CD4-positive, alpha-beta T cell treated with Interleukin-12 subunit alpha and Interleukin-12 subunit beta, for 1 hour (primary cell): ENCODE measurements at regions not wholly inside any gene's neighbourhood (a gene's known extent, or its start where the extent isn't known, plus 50 kb on each side); places are given as distances from the start of the nearest gene placed in this dataset.
"Not testable (repeated sequence)": the region's sequence is repeated elsewhere in the genome, so short reads cannot be mapped to it uniquely, and the experiment has no call there.

Experiments
- DNase-seq: peaks from one replicate; pipeline ENCODE4 v3.0.0-alpha.2; 2020

DNA sequence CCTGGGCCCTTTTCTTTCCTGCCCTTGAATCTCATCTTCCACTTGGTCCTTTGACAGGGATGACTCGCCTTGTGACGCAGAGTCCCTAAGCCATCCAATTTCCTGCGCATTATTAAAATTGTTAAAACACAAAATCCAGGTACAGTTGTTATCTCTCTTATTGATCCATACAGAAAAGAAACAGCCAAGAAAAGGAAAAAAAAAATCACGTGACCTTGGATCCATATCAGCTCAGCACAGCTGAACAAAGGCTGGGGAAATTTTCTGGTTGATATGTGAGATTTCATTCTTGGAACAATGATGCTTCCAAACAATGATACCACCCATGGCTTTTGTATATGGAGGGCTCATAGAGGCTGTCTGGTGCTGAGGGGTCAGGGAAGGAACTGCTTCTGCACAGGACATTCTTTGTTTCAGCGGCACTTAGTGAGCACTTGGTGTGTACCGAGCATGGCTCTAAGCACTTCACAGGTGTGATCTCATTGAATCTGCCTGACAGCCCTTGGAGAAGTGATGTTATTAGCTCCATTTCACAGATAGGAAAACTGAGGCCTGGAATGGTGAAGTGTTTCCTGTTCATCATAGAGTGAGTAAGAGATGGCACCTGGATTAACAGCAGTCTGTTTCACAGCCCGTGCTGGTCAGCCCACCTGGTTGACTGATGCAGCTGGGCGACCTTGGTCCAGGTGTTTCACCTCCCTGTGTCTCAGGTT, 155.0 kb upstream of the SULF2 start:
- no peak for DNase-seq

DNA sequence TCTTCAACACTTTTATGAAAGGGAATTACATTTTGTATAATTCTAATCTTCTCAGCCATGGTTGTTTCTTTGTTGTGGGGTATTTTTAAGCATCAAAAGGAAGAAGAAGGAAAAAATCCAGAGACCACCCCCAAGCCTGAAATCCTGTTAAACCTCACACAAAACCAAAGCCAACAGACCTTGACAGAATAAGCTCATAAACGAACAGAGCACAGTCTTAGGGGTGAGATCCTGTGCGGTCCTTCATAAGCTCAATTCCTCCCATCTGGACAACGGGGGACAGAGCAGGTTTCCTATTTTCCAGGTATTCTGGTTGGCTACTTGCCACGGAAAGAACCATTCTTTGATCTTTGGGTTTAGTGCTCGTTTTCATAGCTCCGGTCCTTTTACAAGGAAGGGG, 151.3 kb upstream of the SULF2 start:
- DNase-seq: no peak

DNA sequence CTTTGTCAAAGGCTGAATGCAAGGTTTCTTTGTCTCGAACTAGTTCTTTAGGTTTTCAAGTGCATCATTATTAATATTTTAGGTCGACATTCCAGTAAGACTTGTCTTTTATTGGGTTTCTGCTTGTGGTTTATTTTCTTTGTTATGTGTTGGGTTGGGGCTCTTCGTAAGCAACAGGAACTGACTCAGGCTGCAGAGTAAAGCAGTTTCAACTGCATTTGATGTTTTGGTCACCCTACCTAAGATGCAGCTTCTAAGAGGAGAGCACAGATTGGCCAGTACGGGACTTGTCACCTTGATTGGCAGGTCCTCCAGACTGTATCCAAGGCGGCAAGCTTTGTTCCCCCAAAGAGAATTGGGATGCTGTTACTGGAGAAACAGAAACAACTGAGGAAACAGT, 149.5 kb upstream of the SULF2 start:
- DNase-seq: no peak

DNA sequence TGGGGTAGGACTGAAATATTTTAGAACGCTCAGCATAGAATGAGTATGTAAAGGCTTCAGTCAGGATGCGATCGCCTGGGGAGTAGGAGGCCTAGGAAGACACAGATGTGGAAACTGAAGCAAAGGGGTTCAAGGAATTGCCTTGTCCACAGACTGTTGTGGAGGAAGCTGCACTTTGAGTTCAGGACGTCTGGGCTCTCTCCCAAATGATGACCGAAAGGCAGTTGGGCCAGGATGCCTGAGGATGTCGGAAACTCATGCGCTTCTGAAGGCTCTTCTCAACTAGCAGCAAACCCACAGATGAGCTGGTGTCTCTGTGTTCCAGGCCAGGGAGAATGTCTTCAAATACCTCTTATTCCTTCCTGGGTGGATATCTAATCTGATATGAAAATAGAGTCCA, 146.2 kb upstream of the SULF2 start:
- DNase-seq: no peak

DNA sequence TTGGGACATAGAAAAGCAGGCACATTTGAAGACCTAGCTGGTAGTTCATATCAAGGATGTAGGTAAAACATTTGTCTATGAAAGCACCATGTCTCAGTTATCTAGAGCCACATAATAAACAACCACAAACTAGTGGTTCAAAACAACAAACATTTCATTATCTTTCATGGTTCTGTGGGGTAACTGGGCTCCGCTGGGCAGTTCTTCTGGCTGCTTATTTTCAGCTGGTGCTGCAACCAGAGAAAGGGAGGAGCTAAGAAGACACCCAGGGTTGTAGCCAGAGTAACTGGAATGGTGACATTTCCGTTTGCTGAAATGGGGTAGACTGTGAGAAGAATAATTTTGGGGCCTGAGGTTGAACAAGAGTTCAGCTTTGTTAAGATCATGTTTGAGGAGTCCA, 145.7 kb upstream of the SULF2 start:
- no peak for DNase-seq

DNA sequence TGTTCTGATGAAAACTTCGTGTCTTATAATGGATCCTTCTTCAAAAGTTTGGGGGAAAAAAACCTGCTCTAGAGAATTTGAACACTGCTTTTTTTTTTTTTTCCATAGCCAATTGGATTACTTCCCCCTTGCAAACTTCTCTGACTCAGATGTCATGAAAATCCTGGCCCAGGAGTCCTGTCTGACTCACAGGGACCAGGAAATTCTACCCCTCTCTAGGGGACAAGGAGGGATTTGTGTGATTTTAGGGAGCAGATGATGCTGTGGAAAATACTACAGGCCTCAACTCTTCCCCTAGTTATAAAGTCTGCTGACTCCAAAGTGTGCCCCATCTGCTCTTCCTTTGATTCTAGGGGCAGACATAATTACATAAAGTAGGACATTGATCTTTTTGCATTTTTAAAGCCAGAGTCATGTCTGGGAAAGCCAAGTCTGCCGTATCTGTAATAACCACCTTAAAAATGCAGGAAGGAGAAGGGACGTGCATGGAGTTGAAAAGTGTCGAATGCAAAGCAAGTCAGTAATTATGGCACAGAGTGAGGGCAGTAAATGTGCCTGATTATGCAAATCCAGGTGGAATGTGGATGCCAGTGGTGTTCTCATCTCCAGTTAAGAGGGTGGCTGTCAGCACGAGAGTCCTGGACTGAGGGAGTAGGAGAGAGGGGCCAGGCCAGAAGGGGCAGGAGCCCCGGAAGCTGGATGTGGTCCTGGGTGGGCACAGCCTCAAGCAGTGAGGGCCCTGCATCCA, 144.3 kb upstream of the SULF2 start:
- no peak for DNase-seq

DNA sequence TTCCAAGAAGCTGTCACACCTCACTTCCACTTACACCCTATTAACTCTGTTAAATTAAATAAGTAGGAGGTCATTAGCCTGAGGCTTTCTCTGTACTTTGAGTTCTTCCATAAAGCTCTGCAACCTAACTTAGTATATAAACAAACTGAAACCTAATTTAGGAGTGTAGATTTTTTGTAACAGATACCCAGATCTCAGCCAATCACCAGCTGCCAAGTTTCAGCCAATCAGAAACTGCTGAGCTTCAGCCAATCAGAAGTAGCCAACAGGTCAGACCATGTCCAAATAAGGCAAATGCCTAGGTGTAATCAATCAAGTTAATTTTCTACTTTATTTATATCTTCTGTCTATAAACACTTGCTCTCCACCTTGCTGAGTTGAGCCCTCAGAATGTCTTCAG, 142.7 kb upstream of the SULF2 start:
- DNase-seq: no peak

DNA sequence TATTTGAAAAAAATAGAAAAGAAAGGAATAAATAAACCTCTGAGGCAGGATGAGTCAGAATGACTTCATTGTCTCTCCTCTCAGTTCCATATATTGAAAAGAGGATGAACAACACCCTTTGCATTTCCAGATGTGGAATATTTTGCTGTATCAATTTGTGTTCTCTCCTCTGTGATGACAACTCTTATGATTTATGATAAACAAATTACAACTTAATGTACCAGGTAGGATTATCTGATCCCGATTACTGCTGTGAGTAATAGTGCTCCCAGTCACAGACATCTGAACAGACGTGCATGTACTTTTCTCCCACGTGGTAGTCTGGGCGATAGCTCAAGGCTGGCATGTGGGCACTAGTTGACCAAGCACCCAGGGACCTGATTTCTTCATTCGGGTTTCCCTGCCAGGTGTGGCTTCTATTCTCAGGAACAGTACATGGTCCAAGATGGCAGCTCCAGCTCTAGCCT, 142.1 kb upstream of the SULF2 start:
- no peak for DNase-seq

DNA sequence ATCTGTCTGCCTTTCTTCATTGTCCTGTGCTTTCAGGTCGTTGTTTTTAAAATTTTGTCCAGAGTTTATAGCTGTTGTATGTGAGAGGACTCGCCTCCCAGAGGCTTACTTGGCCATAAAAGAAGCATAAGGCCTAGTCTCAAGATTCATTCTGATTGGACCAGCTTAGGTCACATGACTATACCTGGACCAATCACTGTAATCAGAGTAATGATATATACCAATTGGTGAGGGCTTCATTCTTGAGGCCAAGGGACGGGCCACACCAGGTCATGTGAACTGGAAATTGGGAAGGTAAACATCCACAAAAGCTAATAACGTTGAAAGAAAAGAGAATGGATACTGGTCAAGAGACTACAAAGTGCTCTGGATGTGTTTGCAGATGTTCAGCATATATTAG, 141.4 kb upstream of the SULF2 start:
- no peak for DNase-seq

DNA sequence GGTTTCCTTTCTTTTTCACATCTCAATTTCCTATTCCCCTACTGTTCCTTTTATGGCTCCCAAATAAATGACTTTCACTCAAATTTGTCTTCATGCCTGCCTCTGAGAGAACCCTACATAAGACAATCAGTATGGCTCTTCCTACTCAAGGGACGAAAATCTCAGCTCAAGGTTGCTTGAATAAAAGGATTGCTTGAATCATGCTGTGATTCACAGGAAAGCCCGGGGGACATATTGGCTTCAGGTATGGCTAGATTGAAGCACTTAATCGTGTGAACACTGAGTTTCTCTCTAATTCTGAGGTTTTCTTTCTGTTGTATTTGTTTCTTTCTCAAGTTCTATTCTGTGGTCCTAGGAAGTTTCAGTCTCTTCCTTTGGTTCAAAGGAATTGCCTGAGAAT, 140.3 kb upstream of the SULF2 start:
- no peak for DNase-seq

DNA sequence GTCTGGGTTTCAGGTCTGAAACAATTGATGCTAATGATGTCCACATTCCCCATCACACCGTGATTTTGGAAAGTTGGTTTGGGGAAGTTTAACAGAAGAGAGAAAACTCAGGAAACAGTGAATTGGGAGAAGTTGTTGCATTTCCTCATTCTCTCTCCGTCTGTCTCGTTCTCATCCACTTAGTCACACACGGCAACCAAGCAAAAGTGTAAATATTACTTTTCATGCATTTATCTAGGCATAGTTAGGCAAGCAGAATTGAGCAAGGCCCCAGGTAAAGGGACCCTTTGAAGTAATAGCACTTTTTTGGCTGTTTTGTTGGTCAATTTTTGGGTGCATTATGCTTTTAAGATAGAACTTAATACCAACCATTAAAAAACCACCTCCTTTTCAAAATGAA, 137.0 kb upstream of the SULF2 start:
- no peak for DNase-seq

DNA sequence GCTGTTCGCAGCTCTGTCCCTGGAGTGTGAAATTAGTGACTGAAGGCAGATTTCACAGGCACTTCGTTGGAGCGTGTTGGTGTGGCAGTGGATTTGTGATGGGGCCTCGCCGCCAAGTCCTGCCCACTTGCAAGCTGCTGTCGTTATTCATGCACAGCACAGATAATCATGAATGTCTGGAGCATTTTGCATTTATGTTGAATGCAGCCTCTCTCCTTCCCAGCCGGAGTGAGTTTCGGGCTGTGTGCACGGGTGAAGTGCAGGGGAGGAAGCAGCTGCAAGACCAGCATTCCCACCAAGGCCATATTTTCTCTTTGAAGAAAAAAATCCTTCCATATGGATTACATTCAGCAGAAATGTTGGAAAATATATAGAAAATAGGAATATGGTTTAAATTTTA, 136.5 kb upstream of the SULF2 start:
- DNase-seq: not testable (repeated sequence)

DNA sequence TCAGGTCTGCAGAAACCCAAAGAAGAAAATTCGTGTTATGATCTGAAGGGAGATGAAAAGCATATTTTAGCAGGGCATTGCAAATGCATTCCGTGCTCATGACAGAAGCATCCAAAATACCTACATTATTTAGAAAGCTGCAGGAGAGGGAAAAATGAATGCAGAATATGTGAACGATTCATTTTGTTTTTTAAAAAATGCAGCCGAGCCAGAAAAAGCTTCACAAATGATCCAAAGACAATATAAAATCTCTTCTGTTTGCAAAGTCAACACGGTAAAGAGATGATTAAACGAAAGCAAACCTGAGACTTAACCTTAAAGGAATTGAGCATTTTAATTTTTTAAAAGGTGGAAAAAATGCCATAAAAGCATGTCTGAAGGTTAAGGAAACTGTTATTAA, 136.1 kb upstream of the SULF2 start:
- no peak for DNase-seq

DNA sequence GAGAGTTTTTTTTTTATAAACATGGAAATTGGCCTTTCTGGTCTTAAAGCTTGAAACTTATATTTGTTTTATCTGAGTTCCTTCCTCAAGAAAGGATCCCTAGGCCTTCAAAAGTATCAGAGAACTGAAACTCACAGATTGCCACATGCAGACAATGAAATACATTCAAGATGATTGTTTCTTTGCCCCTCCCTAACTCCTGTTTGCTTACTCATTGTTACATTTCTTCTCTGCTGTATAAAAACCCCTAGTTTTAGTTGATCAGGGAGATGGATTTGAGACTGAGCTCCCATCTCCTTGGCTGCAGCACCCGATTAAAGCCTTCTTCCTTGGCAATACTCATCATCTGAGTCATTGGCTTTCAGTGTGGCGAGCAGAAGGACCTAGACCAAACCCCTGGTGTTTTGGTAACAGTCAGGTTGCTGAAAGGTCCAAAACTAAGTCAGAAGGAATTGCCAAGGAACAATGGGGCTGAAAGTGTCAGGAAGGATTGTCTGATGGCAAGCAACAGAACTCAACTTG, 132.3 kb upstream of the SULF2 start:
- DNase-seq: no peak

DNA sequence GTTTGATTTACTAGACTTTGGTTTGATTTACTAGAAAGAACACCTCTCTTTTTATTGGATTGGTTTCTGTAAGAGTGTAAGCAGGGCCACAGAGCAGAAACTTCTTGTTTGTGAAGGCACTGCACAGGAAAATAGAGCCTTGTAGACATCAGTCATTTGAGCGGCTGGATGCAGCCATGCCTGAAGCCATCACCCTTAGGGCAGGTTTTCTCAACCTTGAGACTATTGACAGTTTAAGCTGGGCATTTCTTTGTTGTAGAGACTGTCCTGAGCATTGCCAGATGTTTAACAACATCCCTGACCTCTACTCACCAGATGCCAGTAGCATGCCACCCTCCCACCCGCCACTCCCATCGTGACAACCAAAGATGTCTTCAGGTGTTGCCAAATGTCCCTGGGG, 130.2 kb upstream of the SULF2 start:
- no peak for DNase-seq

DNA sequence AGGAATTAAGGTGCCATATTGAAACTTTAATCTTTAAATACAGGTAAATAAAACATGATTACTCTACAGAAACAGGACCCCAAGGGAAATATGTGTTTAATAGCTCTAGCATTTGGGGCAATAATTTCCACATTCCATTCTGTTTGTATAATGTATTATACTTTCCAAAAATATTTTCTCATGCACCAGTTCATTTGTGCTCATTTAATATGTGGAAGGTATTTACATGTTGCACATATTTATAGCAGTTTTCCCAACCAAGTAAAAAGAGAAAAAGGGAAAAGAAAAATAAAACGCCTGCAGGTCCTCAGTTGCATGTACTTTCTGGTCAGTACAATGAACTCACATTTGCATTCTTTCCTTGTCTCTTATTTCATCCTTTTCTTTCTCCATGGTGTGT, 129.5 kb upstream of the SULF2 start:
- DNase-seq: no peak

DNA sequence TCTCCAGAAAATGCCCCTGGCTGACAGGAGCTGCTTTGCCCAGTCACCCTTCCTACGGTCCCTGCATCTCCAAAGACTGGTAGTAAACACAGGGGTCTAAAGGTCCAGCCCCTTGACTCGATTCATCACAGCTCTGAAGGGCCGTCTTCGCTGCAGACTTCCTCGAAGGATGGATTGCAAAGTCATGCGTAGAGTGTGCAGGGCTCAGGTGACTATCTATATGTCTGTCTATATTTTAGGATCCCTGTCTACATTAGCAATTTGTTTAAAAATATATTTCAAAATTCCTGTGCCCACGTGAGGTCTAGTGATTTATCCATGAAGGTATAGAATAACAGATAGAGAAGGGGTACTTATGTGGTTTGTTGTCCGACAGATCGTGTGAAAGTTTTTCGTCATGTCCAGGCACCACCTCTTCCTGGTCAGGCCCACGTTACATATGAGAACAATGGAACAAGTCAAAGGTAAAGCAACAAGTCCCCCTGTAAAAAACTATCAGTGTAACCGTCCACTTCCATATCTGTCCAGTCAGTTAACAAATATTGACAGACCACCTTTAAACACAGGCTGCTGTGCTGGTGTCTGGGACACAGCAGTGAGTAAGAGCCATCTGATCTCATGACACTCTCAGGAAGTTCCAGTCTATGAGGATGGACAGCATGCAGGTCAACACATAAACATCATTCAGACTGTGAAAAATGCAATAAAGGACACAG, 127.7 kb upstream of the SULF2 start:
- not testable (repeated sequence) for DNase-seq

DNA sequence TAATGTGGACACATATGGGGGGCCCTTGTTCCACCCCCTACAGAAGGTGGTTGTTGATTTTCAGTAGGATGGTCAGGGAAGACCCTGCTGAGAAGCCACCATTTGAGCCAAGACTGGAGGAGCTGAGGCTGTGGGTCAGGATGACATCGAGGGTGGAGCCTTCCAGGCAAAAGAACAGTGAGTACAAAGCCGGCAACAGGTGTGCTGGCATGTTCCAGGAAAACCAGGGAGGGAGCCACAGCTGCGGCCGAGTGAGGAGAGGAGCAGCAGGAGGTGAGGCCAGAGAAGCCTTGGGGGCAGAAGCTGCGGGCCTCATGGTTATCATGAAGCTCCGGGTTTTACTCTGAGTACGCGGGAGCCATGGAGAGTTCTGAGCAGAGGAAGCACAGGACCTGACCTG, 126.9 kb upstream of the SULF2 start:
- DNase-seq: not testable (repeated sequence)

DNA sequence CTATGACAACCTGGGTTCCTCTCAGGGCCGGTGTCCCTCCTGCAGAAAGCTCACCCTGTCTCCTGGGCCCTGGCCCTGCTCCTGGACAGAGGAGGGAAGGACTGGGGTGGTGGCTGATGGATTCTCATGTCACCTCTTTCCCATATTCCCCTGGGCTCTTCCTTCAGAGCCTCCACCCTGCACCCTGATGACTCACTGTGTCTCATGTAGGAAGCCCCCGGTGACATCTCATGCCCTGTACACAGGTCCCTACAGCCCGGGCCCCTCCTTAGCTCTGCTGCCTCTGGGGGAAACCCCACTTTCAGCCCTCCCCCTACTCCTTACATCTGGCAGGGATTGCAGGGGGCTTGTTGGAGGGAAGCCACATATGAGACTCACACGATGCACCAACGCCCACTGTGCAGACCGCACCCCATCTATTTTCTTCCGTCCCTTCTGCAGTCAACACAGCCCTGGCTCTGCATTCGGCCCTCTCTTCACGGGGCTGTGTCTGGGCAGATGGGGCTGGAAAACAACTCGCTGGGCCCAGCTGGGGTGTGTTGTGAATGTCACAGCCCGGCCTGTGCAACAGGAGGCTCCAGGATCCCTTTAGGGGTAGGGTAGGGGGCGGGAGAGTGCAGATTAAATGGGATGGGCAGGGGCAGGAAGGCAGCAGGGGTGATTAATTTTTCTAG, 124.6 kb upstream of the SULF2 start:
- DNase-seq: not testable (repeated sequence)

DNA sequence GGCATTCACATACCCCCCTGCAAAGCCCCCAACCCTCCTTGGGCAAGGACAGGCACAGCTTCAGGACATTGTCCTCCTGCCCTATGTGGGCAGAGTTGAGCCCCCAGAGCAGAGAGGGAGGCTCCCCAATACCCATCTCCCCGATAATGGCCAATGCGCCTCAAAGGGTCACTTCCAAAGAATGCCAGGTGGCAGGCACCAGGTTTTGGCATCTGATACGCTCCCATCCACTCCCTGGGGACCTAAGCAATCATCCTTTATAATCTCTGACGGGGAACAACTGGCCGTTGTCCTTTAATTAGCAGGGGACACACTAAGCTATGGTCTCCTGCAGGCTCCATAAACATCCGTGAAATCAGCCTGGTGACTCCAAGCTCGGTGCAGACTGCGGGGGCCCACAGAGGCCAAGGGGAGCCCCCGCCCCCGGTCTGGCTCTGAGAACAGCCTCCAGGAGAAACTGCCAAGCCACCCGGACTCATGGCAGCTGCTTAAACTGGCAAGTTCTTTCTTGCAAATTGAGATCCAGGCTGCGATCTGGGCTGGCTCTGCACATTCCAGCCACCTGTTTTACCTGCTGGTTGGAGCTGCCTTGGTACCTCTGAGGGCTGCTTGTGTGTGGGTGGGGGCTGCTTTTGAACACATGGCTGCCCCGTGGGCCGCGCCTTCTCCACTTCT, 123.2 kb upstream of the SULF2 start:
- DNase-seq: not testable (repeated sequence)

DNA sequence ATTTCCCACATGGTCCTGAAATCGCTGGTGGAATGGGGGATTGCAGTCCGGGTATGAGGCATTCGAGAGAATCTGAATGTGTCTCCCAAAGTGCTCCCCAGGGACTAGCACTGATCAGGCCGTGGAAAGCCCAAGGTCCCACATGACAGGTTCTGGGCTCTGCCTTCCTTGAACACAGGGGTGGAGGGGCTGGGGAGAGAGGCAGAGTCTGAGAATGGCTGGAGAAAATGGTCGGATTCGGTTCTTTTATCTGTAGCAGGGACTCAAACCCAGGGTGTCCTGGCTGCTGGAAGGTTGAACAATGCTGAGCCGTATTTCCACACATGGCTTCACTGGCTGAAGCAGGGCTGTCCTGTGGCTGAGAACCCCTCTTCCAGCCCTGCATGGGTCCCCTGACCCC, 122.7 kb upstream of the SULF2 start:
- not testable (repeated sequence) for DNase-seq

DNA sequence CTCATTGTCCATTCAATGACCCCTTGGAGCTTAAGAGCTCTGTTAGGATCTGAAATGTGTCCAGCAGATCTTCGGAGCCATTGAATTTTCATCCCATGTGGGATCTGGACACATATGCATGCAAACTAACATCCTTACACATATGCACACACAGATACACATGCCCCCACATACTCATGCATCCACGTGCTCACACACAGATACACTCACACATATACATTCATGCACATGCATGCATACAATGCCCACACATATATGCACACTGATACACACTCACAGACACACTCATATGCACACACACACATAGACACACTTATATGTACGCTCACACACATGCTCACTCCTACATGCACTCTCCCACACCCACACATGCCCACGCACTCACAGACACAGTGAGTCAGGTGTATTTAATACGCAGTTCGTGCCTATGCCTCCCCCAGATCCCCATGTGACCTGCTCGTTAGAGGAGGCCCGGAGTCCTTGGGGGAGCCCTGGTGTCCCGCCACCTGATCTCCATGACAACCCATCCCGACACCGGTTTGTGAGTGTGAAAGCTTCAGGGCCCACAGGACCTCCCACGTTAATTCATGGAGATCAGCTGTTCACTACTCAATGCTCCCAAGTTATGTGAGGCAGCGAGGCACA, 121.9 kb upstream of the SULF2 start:
- DNase-seq: no peak
